ENCODE measurements at regions not wholly inside any gene's neighbourhood (a gene's known extent, or its start where the extent isn't known, plus 50 kb on each side); places are given as distances from the start of the nearest gene placed in this dataset.

- Mint-ChIP-seq H3K4me1 (no peaks in the 10 kb centered on the region), H3K9me3 (no peaks in the 10 kb centered on the region), H3K36me3 (no peaks in the 10 kb centered on the region), H3K27me3 (no peaks in the 10 kb centered on the region), H3K27ac (no peak overlapping the region), H3K4me3 (no peak overlapping the region)
- DNase-seq = no peak
Measured at GRCh38 chr10:64494901-64495300, 973.7 kb downstream of the REEP3 start.

DNA sequence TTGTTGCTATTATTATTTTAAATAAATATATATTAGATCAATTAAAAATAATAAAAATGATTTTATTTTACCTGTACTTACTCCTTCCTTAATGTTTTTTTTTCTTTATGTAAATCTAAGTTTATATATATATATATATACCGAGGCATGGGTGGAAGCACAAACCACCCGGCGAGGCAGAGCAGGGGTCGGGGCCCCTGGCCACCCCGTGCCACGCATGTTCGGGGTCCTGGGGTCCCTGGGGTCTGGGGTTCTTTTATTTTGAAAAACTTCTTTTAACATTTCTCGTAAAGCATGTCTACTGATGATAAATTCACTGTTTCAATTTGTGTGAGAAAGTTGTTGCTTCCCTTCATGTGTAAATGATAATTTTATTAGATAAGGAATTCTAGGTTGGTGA, 976.1 kb downstream of the REEP3 start:
- no peak for DNase-seq
- no peaks in the 10 kb centered on the region for H3K4me1 Mint-ChIP-seq
- H3K27ac Mint-ChIP-seq = no peak overlapping the region
- no peak overlapping the region for H3K4me3 Mint-ChIP-seq
- no peaks in the 10 kb centered on the region for H3K27me3 Mint-ChIP-seq
- H3K36me3 Mint-ChIP-seq = no peaks in the 10 kb centered on the region
- H3K9me3 Mint-ChIP-seq = no peaks in the 10 kb centered on the region

- Mint-ChIP-seq H3K4me3 (no peak overlapping the region), H3K36me3 (no peaks in the 10 kb centered on the region), H3K9me3 (peaks cover 2% of the 10 kb centered on the region), H3K27me3 (no peaks in the 10 kb centered on the region), H3K27ac (no peak overlapping the region), H3K4me1 (no peaks in the 10 kb centered on the region)
- DNase-seq = no peak
Measured at GRCh38 chr10:64501807-64502206, 980.6 kb downstream of the REEP3 start.

GRCh38 chr10:64502936-64503335, 981.7 kb downstream of the REEP3 start:
- no peak overlapping the region for H3K27ac Mint-ChIP-seq
- peaks cover 2% of the 10 kb centered on the region for H3K9me3 Mint-ChIP-seq
- no peak overlapping the region for H3K4me3 Mint-ChIP-seq
- no peaks in the 10 kb centered on the region for H3K36me3 Mint-ChIP-seq
- no peaks in the 10 kb centered on the region for H3K27me3 Mint-ChIP-seq
- DNase-seq = no peak
- no peaks in the 10 kb centered on the region for H3K4me1 Mint-ChIP-seq

DNA sequence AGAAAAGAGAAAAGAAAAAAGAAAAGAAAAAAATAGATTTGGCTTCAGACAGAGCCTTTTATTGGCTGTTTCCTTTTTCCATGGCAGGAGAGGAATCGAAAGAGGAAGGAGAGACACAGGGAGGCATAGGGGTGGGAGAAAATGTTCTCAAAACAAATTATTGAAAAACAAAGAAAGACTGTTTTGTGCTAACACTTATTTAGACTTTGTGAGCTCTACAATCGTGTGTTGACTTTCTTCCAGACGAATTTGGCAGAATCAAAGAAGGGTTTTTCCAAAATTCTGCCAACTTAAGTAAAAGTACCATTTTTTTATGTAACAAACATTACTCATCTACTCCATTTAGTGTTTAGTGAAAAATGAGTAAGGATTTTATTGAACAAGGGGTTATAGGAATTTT, 982.2 kb downstream of the REEP3 start:
- no peaks in the 10 kb centered on the region for H3K27me3 Mint-ChIP-seq

DNA sequence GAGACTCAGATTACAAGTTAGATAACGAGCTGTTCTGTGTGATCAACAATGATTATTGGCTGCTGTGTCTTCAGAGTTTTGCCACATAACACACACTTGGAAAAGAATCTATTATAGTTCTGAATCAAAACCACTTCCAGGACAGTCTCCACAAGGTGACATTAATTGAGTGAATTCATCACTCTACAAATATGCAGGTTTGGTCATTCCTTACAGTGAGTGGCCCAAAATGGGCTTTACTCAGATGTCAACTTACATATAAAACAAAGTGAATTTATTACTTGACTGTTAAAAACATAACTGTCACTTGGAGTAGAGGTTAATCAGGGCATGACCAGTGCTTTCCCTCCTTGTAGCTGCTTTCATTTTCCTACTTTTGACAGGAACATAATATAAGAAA, 984.3 kb downstream of the REEP3 start:
- no peaks in the 10 kb centered on the region for H3K27me3 Mint-ChIP-seq
- no peak overlapping the region for H3K4me3 Mint-ChIP-seq
- no peaks in the 10 kb centered on the region for H3K36me3 Mint-ChIP-seq
- peaks cover 2% of the 10 kb centered on the region for H3K9me3 Mint-ChIP-seq
- no peaks in the 10 kb centered on the region for H3K4me1 Mint-ChIP-seq
- no peak for DNase-seq
- no peak overlapping the region for H3K27ac Mint-ChIP-seq

More for the DNA sequence above, 982.2 kb downstream of the REEP3 start:
- Mint-ChIP-seq H3K36me3 (no peaks in the 10 kb centered on the region), H3K27ac (no peak overlapping the region), H3K4me3 (no peak overlapping the region), H3K9me3 (peaks cover 2% of the 10 kb centered on the region), H3K4me1 (no peaks in the 10 kb centered on the region)
- DNase-seq = no peak

- Mint-ChIP-seq H3K4me1 (no peaks in the 10 kb centered on the region), H3K9me3 (peaks cover 2% of the 10 kb centered on the region), H3K36me3 (no peaks in the 10 kb centered on the region), H3K27ac (no peak overlapping the region), H3K4me3 (no peak overlapping the region), H3K27me3 (no peaks in the 10 kb centered on the region)
- no peak for DNase-seq
Measured at GRCh38 chr10:64506963-64507362, 985.8 kb downstream of the REEP3 start.

- H3K27me3 Mint-ChIP-seq = no peaks in the 10 kb centered on the region
- H3K4me1 Mint-ChIP-seq = no peaks in the 10 kb centered on the region
Measured at GRCh38 chr10:64507651-64508028, 986.4 kb downstream of the REEP3 start.

GRCh38 chr10:64508029-64508661, 986.9 kb downstream of the REEP3 start:
- no peak for DNase-seq
- Mint-ChIP-seq H3K9me3 (peaks cover under 1% of the 10 kb centered on the region), H3K4me1 (no peaks in the 10 kb centered on the region), H3K27ac (no peak overlapping the region), H3K36me3 (no peaks in the 10 kb centered on the region), H3K4me3 (no peak overlapping the region), H3K27me3 (no peaks in the 10 kb centered on the region)

More at GRCh38 chr10:64507651-64508028, 986.4 kb downstream of the REEP3 start:
- H3K36me3 Mint-ChIP-seq = no peaks in the 10 kb centered on the region
- H3K9me3 Mint-ChIP-seq = peaks cover 2% of the 10 kb centered on the region
- H3K4me3 Mint-ChIP-seq = no peak overlapping the region
- no peak for DNase-seq
- no peak overlapping the region for H3K27ac Mint-ChIP-seq

DNA sequence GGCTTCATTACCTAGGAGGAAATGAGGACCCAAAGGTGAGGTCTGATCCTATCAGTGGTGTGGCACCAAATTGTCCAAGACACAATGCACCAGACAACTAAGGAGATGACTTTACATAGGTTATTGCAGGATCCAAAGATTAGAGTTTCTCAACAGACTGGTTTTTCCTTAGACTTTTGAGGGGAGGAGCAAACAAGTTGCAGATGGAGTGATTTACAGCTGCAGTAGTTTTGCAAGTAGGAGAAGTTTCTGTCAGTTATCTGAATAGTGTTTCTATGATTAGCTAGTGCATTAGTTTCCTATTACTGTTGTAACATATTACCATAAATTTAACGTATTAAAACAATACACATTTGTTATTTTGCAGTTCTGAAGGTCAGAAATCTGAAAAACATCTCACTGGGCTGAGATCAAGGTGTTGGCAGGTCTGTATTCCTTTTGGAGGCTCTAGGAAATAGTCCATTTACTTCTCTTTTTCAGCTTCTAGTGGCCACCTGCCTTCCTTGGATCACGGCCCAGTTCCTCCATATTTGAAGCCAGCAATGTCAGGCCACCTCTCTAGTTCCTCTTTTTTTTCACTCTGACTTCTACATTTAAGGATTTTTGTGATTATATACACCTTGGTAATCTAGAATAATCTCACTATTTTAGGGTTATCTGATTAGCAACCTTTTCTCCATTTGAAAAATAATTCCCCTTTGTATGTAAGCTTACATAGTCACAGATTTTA, 994.9 kb downstream of the REEP3 start:
- Mint-ChIP-seq H3K27me3 (no peaks in the 10 kb centered on the region), H3K9me3 (no peaks in the 10 kb centered on the region), H3K36me3 (no peaks in the 10 kb centered on the region), H3K27ac (no peak overlapping the region), H3K4me3 (no peak overlapping the region), H3K4me1 (no peaks in the 10 kb centered on the region)
- DNase-seq = no peak

- H3K27me3 Mint-ChIP-seq = no peaks in the 10 kb centered on the region
- no peaks in the 10 kb centered on the region for H3K9me3 Mint-ChIP-seq
- H3K4me3 Mint-ChIP-seq = no peak overlapping the region
- no peaks in the 10 kb centered on the region for H3K4me1 Mint-ChIP-seq
- no peaks in the 10 kb centered on the region for H3K36me3 Mint-ChIP-seq
- DNase-seq = no peak
- H3K27ac Mint-ChIP-seq = no peak overlapping the region
Measured at GRCh38 chr10:64518456-64518855, 997.3 kb downstream of the REEP3 start.

DNA sequence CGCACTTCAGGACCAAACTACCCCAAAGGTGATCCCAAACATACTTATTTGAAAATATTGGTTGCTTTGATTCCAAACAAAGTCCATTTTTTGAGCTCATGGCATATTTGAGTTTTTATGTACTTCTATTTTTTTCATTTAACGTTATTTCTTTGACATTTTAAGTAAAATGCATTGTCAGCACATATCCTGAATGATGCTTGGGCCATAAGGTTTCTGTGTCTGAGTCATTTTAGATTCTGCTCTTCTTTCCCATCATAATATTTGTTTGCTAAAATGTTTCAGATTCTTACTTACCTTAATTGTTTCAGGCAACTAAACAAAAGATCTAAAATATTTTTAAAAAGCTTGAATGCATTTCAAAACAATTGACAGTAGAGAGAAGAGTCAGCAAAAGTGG, 998.2 kb downstream of the REEP3 start:
- Mint-ChIP-seq H3K27me3 (no peaks in the 10 kb centered on the region), H3K27ac (no peak overlapping the region), H3K36me3 (no peaks in the 10 kb centered on the region), H3K4me3 (no peak overlapping the region), H3K9me3 (no peaks in the 10 kb centered on the region), H3K4me1 (no peaks in the 10 kb centered on the region)
- no peak for DNase-seq

GRCh38 chr10:64519831-64520230, 998.6 kb downstream of the REEP3 start:
- Mint-ChIP-seq H3K27ac (no peak overlapping the region), H3K27me3 (no peaks in the 10 kb centered on the region), H3K4me3 (no peak overlapping the region), H3K4me1 (no peaks in the 10 kb centered on the region), H3K36me3 (no peaks in the 10 kb centered on the region), H3K9me3 (no peaks in the 10 kb centered on the region)
- no peak for DNase-seq

GRCh38 chr10:64523065-64523759, 1002.0 kb downstream of the REEP3 start:
- no peak for DNase-seq
- Mint-ChIP-seq H3K9me3 (no peaks in the 10 kb centered on the region), H3K36me3 (no peaks in the 10 kb centered on the region), H3K27ac (no peak overlapping the region), H3K4me1 (no peaks in the 10 kb centered on the region), H3K4me3 (no peak overlapping the region), H3K27me3 (no peaks in the 10 kb centered on the region)

DNA sequence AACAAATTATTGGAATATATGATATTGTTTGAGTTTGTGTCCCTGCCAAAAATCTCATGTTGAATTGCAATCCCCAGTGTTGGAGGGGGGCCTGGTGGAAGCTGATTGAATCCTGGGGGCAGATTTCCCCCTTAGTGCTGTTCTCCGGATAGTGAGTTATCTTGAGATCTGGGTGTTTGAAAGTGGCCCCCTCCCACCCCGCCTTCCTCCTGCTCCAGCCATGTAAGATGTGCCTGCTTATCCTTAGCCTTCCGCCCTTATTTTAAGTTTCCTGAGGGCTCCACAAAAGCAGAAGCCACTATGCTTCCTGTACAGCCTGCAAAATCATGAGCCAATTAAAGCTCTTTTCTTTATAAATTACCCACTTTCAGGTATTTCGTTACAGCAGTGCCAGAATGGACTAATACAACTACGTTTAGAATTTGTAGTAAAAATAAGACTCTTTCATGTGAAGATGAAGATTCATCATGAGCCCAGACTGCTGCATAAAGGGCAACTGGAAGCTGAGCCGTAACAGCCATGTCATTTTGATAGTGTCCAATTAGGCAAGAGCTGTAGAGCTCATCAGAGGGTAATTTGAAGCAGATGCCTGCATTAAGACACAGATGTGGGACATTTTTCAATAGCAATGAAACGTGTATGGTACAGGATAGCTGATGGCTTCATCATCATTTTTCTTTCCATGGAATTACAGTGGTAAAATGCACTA, 1007.2 kb downstream of the REEP3 start:
- H3K9me3 Mint-ChIP-seq = no peaks in the 10 kb centered on the region
- no peak for DNase-seq
- H3K27me3 Mint-ChIP-seq = no peaks in the 10 kb centered on the region
- H3K27ac Mint-ChIP-seq = no peak overlapping the region
- H3K4me1 Mint-ChIP-seq = no peaks in the 10 kb centered on the region
- no peaks in the 10 kb centered on the region for H3K36me3 Mint-ChIP-seq
- no peak overlapping the region for H3K4me3 Mint-ChIP-seq
